Activated T-helper 1 cell treated with anti-CD3 and anti-CD28 coated beads, Interleukin-12 subunit alpha, Interleukin-12 subunit beta, Interleukin-2, Interleukin-4 antibody, amounts not matched to agents 30 ng/mL and 10 ng/mL and 1 ng/mL, durations not matched to agents 14 hours and 24 hours and 36 hours (primary cell): ENCODE measurements at regions not wholly inside any gene's neighbourhood (a gene's known extent, or its start where the extent isn't known, plus 50 kb on each side); places are given as distances from the start of the nearest gene placed in this dataset.

Source experiments
- DNase-seq: peaks from one replicate; pipeline ENCODE4 v3.0.0; 2021; ENCODE audit warnings: low spot score
- H3K27ac Mint-ChIP-seq: one replicate; pipeline ENCODE4 v1.8.0; 2021; ENCODE audit warnings: mild to moderate bottlenecking, mixed read lengths
- H3K27me3 Mint-ChIP-seq: one replicate; pipeline ENCODE4 v1.8.0; 2022; ENCODE audit warnings: mild to moderate bottlenecking, moderate library complexity, mixed read lengths; ENCODE audit not compliant: insufficient read depth
- H3K36me3 Mint-ChIP-seq: one replicate; pipeline ENCODE4 v1.8.0; 2021; ENCODE audit warnings: low read depth, mixed read lengths
- H3K4me1 Mint-ChIP-seq: one replicate; pipeline ENCODE4 v1.8.0; 2021; ENCODE audit warnings: low read depth, mixed read lengths
- H3K4me3 Mint-ChIP-seq: one replicate; pipeline ENCODE4 v1.8.0; 2021; ENCODE audit warnings: mild to moderate bottlenecking, moderate library complexity, mixed read lengths
- H3K9me3 Mint-ChIP-seq: one replicate; pipeline ENCODE4 v1.8.0; 2021; ENCODE audit warnings: mixed read lengths
- intact Hi-C: fragments of 100-400 bp; cut with micrococcal nuclease; formaldehyde crosslinking; loops from one replicate; pipeline ENCODE4 v1.15.1; 2024

- no peak overlapping the region for H3K4me3 Mint-ChIP-seq
These were observed 694.8 kb downstream of the SEMA5A start for GRCh38 chr5:8851101-8851500.

GRCh38 chr5:8857051-8857450, 688.8 kb downstream of the SEMA5A start:
- H3K27me3 Mint-ChIP-seq = no peaks in the 10 kb centered on the region
- H3K4me3 Mint-ChIP-seq = no peak overlapping the region
- no peaks in the 10 kb centered on the region for H3K36me3 Mint-ChIP-seq
- no peaks in the 10 kb centered on the region for H3K4me1 Mint-ChIP-seq
- DNase-seq = no peak
- intact Hi-C loops = no loop called here
- no peak overlapping the region for H3K27ac Mint-ChIP-seq
- H3K9me3 Mint-ChIP-seq = peaks cover 4% of the 10 kb centered on the region

More at GRCh38 chr5:8851101-8851500, 694.8 kb downstream of the SEMA5A start:
- intact Hi-C loops = no loop called here
- H3K27ac Mint-ChIP-seq = no peak overlapping the region
- no peaks in the 10 kb centered on the region for H3K27me3 Mint-ChIP-seq
- DNase-seq = no peak
- peaks cover 8% of the 10 kb centered on the region for H3K9me3 Mint-ChIP-seq
- H3K36me3 Mint-ChIP-seq = no peaks in the 10 kb centered on the region
- no peaks in the 10 kb centered on the region for H3K4me1 Mint-ChIP-seq

DNA sequence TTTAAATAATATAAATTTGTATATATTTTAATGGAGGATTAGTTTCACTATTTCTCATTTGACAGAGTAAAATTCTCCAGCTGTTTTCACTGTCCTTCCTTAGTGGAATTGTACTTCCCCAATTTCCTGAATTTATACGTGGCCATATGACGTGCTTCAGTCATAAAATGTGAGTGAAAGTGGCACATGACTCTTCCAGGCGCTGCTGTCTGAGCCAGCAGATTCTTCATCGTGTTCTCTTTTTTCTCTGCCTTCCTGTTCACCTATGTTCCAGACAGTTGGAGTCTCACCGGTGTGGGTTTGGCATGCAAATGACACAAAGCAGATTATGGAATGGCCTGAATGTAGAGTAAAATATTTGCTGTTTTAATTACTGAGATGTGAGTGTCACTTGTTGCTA, 684.1 kb downstream of the SEMA5A start:
- H3K4me1 Mint-ChIP-seq = no peaks in the 10 kb centered on the region
- no peaks in the 10 kb centered on the region for H3K36me3 Mint-ChIP-seq
- no peaks in the 10 kb centered on the region for H3K27me3 Mint-ChIP-seq
- intact Hi-C loops = no loop called here
- no peaks in the 10 kb centered on the region for H3K9me3 Mint-ChIP-seq
- H3K27ac Mint-ChIP-seq = no peak overlapping the region
- no peak for DNase-seq
- H3K4me3 Mint-ChIP-seq = no peak overlapping the region

- no peak for DNase-seq
- Mint-ChIP-seq H3K27me3 (no peaks in the 10 kb centered on the region), H3K9me3 (no peaks in the 10 kb centered on the region), H3K4me1 (no peaks in the 10 kb centered on the region), H3K27ac (no peak overlapping the region), H3K36me3 (no peaks in the 10 kb centered on the region), H3K4me3 (no peak overlapping the region)
- intact Hi-C loops = no loop called here
These were observed 681.8 kb downstream of the SEMA5A start for GRCh38 chr5:8864053-8864452.

- no peak overlapping the region for H3K4me3 Mint-ChIP-seq
- intact Hi-C loops = no loop called here
- no peaks in the 10 kb centered on the region for H3K4me1 Mint-ChIP-seq
- H3K27me3 Mint-ChIP-seq = no peaks in the 10 kb centered on the region
- no peak overlapping the region for H3K27ac Mint-ChIP-seq
- DNase-seq = no peak
- H3K36me3 Mint-ChIP-seq = no peaks in the 10 kb centered on the region
- no peaks in the 10 kb centered on the region for H3K9me3 Mint-ChIP-seq
These were observed 680.6 kb downstream of the SEMA5A start for GRCh38 chr5:8865266-8865665.

- H3K9me3 Mint-ChIP-seq = no peaks in the 10 kb centered on the region
These were observed 680.0 kb downstream of the SEMA5A start for GRCh38 chr5:8865686-8866374.

GRCh38 chr5:8868283-8868682, 677.6 kb downstream of the SEMA5A start:
- Mint-ChIP-seq H3K36me3 (no peaks in the 10 kb centered on the region), H3K27me3 (no peaks in the 10 kb centered on the region), H3K9me3 (peaks cover 14% of the 10 kb centered on the region), H3K27ac (no peak overlapping the region), H3K4me1 (no peaks in the 10 kb centered on the region), H3K4me3 (no peak overlapping the region)
- DNase-seq = no peak
- intact Hi-C loops = no loop called here

More at GRCh38 chr5:8865686-8866374, 680.0 kb downstream of the SEMA5A start:
- H3K27me3 Mint-ChIP-seq = no peaks in the 10 kb centered on the region
- H3K27ac Mint-ChIP-seq = no peak overlapping the region
- intact Hi-C loops = no loop called here
- no peaks in the 10 kb centered on the region for H3K4me1 Mint-ChIP-seq
- DNase-seq = no peak
- H3K36me3 Mint-ChIP-seq = no peaks in the 10 kb centered on the region
- H3K4me3 Mint-ChIP-seq = no peak overlapping the region

- no peak for DNase-seq
- Mint-ChIP-seq H3K9me3 (peaks cover 14% of the 10 kb centered on the region), H3K27me3 (no peaks in the 10 kb centered on the region), H3K27ac (no peak overlapping the region), H3K36me3 (no peaks in the 10 kb centered on the region), H3K4me3 (no peak overlapping the region), H3K4me1 (no peaks in the 10 kb centered on the region)
- intact Hi-C loops = no loop called here
These were observed 675.9 kb downstream of the SEMA5A start for GRCh38 chr5:8869932-8870331.

- Mint-ChIP-seq H3K27ac (no peak overlapping the region), H3K36me3 (no peaks in the 10 kb centered on the region), H3K9me3 (peaks cover 14% of the 10 kb centered on the region), H3K27me3 (no peaks in the 10 kb centered on the region), H3K4me3 (no peak overlapping the region), H3K4me1 (no peaks in the 10 kb centered on the region)
- no peak for DNase-seq
- intact Hi-C loops = no loop called here
These were observed 675.4 kb downstream of the SEMA5A start for GRCh38 chr5:8870349-8870958.

DNA sequence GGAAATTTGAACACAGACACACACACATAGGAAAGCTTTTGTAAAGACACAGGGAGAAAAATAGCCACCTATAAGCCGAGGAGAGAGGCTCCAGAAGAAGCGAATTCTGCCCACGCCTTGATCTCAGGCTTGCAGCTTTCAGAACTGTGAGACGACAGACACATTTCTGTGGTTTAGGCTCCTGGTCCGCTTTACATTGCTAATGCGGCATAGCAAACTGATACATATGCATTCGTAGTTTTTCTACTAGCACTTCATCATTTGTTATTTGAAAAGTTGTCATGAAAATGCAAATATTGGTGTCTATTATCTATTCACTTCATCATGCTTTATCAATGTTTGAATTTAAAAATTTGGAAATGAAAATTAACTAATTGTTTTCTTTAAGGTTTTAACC, 674.9 kb downstream of the SEMA5A start:
- Mint-ChIP-seq H3K4me3 (no peak overlapping the region), H3K27ac (no peak overlapping the region), H3K4me1 (no peaks in the 10 kb centered on the region), H3K9me3 (peaks cover 14% of the 10 kb centered on the region), H3K36me3 (no peaks in the 10 kb centered on the region), H3K27me3 (no peaks in the 10 kb centered on the region)
- intact Hi-C loops = no loop called here
- DNase-seq = no peak

DNA sequence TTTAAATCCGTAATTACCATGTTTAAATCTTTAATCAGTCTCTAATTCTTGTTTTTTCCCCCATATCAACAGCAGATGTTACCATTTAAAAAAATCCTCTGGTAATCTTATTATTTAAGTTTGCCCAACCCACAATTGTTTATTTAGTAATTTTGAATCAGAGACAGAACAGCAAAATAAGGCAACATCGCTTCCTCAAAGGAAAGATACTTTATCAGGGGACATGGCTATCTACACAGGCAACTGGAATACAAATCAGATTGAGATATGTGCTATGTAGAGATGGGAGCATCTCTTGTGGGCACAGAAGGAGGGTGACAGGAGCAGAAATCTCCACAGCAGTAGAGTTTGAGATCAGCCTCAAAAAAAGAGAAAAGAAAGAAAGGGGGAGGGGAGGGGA, 674.4 kb downstream of the SEMA5A start:
- no peak overlapping the region for H3K27ac Mint-ChIP-seq

DNA sequence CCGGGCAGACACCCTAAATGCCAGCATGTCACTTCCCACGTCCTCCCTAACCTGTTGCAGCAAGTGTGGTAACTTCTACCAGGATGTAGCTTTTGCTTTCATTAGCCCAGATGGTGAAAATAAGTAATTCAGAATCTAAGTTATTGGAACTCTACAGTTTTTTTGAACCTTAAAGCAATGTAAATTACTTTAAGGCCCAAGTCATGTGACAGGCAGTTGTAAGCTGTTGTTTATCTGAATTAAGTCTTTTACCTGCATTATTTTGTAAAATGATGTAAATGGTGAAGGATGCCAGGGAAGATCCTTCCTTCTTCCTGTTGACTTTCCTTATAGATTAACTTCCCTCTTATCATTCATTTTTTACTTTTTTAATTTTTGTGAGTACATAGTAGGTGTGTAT, 670.2 kb downstream of the SEMA5A start:
- intact Hi-C loops = no loop called here
- no peak overlapping the region for H3K4me3 Mint-ChIP-seq
- no peaks in the 10 kb centered on the region for H3K36me3 Mint-ChIP-seq
- DNase-seq = no peak
- H3K9me3 Mint-ChIP-seq = peaks cover 14% of the 10 kb centered on the region
- H3K27me3 Mint-ChIP-seq = no peaks in the 10 kb centered on the region
- no peaks in the 10 kb centered on the region for H3K4me1 Mint-ChIP-seq
- no peak overlapping the region for H3K27ac Mint-ChIP-seq

More for the DNA sequence above, 674.4 kb downstream of the SEMA5A start:
- H3K4me1 Mint-ChIP-seq = no peaks in the 10 kb centered on the region
- peaks cover 14% of the 10 kb centered on the region for H3K9me3 Mint-ChIP-seq
- H3K4me3 Mint-ChIP-seq = no peak overlapping the region
- DNase-seq = no peak
- intact Hi-C loops = no loop called here
- H3K36me3 Mint-ChIP-seq = no peaks in the 10 kb centered on the region
- H3K27me3 Mint-ChIP-seq = no peaks in the 10 kb centered on the region

DNA sequence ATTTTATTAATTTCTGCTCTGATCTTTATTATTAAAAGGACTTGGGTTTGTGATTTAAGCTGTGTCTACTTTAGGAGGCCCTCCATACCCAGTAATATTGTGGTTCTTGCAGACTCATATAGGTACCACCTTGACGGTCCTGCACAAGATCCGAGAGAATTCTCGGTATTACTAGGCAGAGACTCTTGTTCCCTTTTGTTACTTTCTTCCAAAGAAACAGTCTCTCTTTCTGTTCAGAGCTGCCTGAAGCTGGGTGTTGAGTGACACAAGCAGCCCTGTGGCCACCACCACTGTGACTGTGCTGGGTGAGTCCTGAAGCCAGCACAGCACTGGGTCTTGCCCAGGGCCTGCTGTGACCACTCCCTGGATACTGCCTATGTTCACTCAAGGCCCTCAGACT, 666.6 kb downstream of the SEMA5A start:
- Mint-ChIP-seq H3K27ac (no peak overlapping the region), H3K36me3 (no peaks in the 10 kb centered on the region), H3K4me1 (no peaks in the 10 kb centered on the region), H3K9me3 (peaks cover 3% of the 10 kb centered on the region), H3K27me3 (no peaks in the 10 kb centered on the region), H3K4me3 (no peak overlapping the region)
- intact Hi-C loops = no loop called here
- no peak for DNase-seq

DNA sequence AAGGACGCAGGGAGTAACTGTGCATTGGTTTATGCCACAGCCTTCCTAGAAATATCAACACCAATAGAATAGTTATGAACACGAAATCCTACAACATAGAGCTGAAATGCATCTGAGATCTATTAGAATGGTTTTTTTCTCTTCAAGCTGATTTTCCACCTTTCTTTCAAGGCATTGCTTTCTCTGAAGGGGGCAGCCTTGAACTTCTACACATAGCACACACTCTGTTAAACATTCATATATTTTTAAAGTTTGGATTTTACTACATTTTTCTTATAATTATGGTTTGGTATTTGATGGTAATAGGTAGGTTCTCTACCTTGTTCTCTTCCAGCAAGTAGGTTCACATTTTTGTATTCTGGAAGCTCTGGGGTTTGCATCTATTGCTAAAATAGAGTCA, 661.8 kb downstream of the SEMA5A start:
- H3K27me3 Mint-ChIP-seq = no peaks in the 10 kb centered on the region
- no peaks in the 10 kb centered on the region for H3K36me3 Mint-ChIP-seq
- no peak for DNase-seq
- intact Hi-C loops = no loop called here
- no peak overlapping the region for H3K4me3 Mint-ChIP-seq
- H3K27ac Mint-ChIP-seq = no peak overlapping the region
- H3K4me1 Mint-ChIP-seq = no peaks in the 10 kb centered on the region
- H3K9me3 Mint-ChIP-seq = peaks cover 3% of the 10 kb centered on the region
